ENCODE measurements at regions not wholly inside any gene's neighbourhood (a gene's known extent, or its start where the extent isn't known, plus 50 kb on each side); places are given as distances from the start of the nearest gene placed in this dataset.

DNA sequence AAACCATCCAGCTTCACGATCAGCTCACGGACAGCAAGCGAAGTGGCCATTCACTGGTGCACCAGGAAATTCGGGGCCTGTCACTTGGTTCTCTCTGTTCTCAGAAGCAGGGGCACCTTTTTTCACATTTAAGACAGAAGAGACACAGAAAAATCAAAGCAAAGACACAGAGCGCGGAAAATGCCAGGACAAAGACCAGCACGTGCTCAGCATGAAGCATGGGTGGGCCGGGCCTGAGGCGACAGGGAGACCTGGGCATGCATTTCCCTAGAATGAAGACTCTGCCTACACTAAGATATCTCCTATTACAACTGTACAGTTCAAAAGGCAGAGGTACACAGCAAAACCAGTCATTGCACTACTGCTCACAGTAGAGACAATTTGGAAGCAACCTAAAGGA, 117.4 kb upstream of the ID2 start:
- Histone ChIP-seq H3K27me3 (no peaks in the 10 kb centered on the region), H3K27ac (no peak overlapping the region), H3K36me3 (no peaks in the 10 kb centered on the region), H3K4me3 (no peak overlapping the region), H3K4me1 (peaks cover 0 to 17% of the 10 kb centered on the region in 2 donors), H3K9me3 (peaks cover 0 to 13% of the 10 kb centered on the region in 2 donors)
- no peak for DNase-seq (ENCODE audit: low spot score)
- TF ChIP-seq, protein P1, sequence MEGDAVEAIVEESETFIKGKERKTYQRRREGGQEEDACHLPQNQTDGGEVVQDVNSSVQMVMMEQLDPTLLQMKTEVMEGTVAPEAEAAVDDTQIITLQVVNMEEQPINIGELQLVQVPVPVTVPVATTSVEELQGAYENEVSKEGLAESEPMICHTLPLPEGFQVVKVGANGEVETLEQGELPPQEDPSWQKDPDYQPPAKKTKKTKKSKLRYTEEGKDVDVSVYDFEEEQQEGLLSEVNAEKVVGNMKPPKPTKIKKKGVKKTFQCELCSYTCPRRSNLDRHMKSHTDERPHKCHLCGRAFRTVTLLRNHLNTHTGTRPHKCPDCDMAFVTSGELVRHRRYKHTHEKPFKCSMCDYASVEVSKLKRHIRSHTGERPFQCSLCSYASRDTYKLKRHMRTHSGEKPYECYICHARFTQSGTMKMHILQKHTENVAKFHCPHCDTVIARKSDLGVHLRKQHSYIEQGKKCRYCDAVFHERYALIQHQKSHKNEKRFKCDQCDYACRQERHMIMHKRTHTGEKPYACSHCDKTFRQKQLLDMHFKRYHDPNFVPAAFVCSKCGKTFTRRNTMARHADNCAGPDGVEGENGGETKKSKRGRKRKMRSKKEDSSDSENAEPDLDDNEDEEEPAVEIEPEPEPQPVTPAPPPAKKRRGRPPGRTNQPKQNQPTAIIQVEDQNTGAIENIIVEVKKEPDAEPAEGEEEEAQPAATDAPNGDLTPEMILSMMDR (IDR thresholded peaks at IDR 0.05), result no peak

DNA sequence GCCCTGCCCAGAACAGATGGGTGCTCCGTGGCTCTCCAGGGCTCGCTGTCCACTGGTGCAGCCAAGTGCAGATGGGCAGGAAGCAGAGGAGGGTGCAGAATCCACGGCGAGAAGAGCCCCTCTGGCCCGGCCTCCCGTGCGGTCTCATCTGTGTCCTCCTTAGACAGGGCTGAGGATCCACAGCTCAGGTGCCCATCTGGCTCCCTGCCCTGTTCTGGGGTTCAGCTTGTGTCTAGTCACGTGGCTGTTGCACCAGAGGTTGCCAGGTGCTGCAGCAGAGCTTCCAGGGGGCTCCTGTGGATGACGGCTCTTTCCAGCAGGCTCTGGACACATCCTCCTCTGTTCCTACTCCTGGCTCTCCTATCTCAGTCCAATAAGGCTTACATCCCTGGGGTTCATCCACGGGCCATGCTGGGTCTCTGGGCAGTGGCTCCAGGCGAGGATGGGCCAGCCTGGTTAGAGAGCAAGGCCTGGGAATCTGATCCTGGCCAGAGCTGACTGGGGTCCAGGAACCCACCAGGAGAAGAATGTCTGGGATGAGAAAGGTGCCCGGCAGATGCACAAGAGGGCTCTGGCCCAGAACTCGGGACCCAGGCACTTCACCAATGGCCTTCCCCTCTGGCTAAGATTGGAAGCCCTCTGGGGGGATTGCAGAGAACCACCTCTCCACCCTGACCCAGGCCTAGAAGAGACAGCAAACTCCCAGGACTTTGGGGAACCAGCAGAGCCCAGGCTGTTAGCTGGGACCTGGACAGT, 116.3 kb upstream of the ID2 start:
- H3K27me3 ChIP-seq, result no peaks in the 10 kb centered on the region
- DNase-seq (ENCODE audit: low spot score), result no peak
- no peaks in the 10 kb centered on the region for H3K36me3 ChIP-seq
- TF ChIP-seq, protein P1 (IDR thresholded peaks at IDR 0.05), result no peak
- H3K27ac ChIP-seq, result no peak overlapping the region
- no peak overlapping the region for H3K4me3 ChIP-seq
- peaks cover 0 to 5% of the 10 kb centered on the region in 2 donors for H3K9me3 ChIP-seq
- H3K4me1 ChIP-seq, result peaks cover 0 to 17% of the 10 kb centered on the region in 2 donors

DNA sequence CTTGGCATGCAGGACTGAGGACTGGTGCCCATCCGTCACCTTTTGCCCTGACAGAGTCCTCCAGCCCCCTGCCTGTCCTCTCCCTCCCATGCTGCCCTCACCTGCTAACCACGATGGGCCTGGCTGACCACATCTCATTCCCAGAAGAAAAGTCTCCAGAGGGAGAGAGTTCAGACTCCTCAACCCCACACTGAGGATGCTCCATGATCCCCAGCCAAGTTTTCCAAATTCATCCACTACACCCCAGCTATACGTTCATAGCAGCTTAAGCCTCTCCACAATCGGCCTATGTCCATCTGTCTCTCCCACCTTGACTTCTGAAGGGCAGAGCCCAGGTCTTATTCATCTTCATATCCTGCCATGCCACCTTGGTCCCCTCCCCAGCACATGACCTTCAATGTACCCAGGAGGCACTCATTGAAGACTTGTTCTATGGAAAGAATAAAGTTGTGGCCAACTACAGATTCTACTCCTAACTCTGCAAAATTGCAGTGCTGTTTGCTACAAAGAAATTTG, 115.6 kb upstream of the ID2 start:
- Histone ChIP-seq H3K27me3 (no peaks in the 10 kb centered on the region), H3K9me3 (no peaks in the 10 kb centered on the region), H3K36me3 (no peaks in the 10 kb centered on the region), H3K4me1 (peaks cover 0 to 17% of the 10 kb centered on the region in 2 donors), H3K27ac (no peak overlapping the region), H3K4me3 (no peak overlapping the region)
- DNase-seq (ENCODE audit: low spot score), result no peak
- TF ChIP-seq, protein P1 (IDR thresholded peaks at IDR 0.05), result no peak

DNA sequence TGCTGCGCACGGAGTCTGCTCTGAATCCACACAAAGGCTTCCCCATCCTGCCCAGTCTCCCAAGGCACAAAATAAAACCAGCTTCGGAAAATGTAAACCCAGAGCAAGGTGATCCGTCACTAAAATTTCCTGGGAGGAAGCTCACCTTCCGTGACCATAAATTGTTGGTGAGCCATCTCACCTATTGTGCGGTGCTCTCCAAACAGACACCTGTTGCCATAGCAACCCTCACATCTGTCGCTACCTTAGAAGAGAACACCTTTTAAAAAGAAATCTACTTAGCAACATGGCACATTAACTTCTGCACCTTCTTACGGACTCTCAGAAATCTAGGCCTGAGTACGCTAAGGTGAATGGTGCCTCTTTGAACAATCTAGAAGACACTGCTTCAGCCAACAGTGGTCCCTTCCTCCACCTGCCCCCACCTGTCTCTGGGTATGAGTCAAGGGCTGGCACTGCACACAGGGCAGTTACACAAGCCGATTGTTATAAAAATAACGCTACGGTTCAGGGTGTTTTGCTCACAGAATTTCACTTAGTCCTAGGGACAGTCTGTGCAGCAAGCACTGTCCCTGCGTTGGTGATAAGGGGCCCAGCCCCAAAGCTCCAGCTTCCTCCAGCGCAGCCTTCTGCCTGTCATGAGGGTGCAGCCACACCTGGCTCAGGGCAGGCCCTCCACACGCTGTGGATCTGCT, 114.9 kb upstream of the ID2 start:
- H3K4me3 ChIP-seq, result no peak overlapping the region
- H3K9me3 ChIP-seq, result no peaks in the 10 kb centered on the region
- no peaks in the 10 kb centered on the region for H3K27me3 ChIP-seq
- no peaks in the 10 kb centered on the region for H3K36me3 ChIP-seq
- H3K27ac ChIP-seq, result peak overlapping the region; percentile 39 to 40
- no peak for DNase-seq (ENCODE audit: low spot score)
- peaks cover 0 to 17% of the 10 kb centered on the region in 2 donors for H3K4me1 ChIP-seq
- TF ChIP-seq, protein P1 (IDR thresholded peaks at IDR 0.05), result no peak

DNA sequence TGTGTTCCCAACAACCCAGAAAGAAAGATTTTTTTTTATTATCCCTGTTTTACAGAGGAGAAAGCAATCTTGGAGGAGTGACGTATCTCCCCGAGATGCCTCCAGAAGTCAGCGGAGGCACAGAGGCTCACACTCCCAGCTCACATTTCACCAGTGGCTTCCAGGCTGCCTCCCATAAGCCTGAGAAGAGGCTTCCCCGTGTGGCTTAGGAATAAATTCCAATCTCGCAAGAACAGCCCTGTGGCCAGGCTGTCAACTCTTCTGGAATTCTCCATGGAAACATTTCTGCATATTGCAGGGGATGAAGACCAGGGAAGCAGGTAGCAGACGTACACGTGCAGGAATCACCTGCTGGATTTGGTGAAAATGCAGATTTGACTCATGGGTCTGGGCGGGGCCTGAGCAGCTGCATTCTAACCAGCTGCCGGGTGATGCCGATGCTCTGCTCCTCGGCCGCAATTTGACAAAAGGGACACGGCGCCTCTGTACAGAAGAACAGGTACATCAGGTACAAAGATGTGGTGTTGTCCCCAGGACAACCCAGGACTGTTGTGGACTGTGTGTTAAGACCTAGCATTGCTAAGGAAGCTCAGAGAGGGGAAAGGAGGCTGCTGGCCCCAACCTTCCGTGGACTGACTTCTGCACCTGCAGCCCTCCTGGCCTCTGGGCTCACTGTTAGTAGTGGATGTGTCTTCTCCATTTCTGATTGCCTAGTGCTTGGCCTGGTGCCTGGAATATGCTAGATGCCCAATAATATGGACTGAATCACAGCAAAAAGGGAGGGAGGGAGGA, 114.2 kb upstream of the ID2 start:
- no peak overlapping the region for H3K4me3 ChIP-seq
- no peak for DNase-seq (ENCODE audit: low spot score)
- H3K9me3 ChIP-seq, result no peaks in the 10 kb centered on the region
- TF ChIP-seq, protein P1 (IDR thresholded peaks at IDR 0.05), result no peak
- H3K27me3 ChIP-seq, result no peaks in the 10 kb centered on the region
- H3K27ac ChIP-seq, result peak overlapping the region; percentile 39 to 40
- H3K4me1 ChIP-seq, result peaks cover 0 to 17% of the 10 kb centered on the region in 2 donors
- no peaks in the 10 kb centered on the region for H3K36me3 ChIP-seq

Measured in right atrium auricular region (tissue), 2 donors.